ENCODE measurements at regions not wholly inside any gene's neighbourhood (a gene's known extent, or its start where the extent isn't known, plus 50 kb on each side); places are given as distances from the start of the nearest gene placed in this dataset.

GRCh38 chr1:5099558-5099957, 445.1 kb downstream of the AJAP1 start:
- TF ChIP-seq POLR2A (IDR thresholded peaks at IDR 0.05), result no peak
- TF ChIP-seq, protein P1, sequence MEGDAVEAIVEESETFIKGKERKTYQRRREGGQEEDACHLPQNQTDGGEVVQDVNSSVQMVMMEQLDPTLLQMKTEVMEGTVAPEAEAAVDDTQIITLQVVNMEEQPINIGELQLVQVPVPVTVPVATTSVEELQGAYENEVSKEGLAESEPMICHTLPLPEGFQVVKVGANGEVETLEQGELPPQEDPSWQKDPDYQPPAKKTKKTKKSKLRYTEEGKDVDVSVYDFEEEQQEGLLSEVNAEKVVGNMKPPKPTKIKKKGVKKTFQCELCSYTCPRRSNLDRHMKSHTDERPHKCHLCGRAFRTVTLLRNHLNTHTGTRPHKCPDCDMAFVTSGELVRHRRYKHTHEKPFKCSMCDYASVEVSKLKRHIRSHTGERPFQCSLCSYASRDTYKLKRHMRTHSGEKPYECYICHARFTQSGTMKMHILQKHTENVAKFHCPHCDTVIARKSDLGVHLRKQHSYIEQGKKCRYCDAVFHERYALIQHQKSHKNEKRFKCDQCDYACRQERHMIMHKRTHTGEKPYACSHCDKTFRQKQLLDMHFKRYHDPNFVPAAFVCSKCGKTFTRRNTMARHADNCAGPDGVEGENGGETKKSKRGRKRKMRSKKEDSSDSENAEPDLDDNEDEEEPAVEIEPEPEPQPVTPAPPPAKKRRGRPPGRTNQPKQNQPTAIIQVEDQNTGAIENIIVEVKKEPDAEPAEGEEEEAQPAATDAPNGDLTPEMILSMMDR (IDR thresholded peaks at IDR 0.05), result no peak
- intact Hi-C loops (cut with DNase I; ENCODE audit: low total_unique reads), result no loop called here
- 45 to 52% methylated on average over 2 of the region's 2 CpGs for WGBS, 2 donors
- Histone ChIP-seq H3K9me3 (no peaks in the 10 kb centered on the region), H3K4me1 (no peaks in the 10 kb centered on the region), H3K27ac (no peak overlapping the region), H3K36me3 (ENCODE audit: low read depth, missing control alignments) (no peaks in the 10 kb centered on the region), H3K27me3 (no peaks in the 10 kb centered on the region), H3K4me3 (no peak overlapping the region)
- no peak for DNase-seq

DNA sequence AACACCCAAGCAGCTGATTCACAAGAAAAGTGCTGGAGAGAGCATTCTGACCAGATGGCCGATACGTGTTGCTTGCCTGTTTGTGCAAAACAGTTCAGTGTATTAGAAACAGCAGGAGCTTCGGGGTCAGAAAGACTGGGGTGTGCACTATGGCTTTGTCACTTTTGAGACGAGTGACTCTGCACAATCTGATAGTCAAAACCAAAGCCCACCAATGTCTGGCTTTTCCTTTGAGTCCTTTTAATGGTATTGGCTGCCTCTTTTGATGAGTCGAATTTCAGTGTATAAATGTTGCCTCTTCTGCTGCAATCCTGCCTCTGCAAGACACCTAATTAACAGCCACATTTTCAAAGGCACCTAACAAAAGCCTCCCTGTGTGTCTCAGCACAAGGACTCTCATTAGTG, 444.6 kb downstream of the AJAP1 start:
- Histone ChIP-seq H3K36me3 (ENCODE audit: low read depth, missing control alignments) (no peaks in the 10 kb centered on the region), H3K4me3 (no peak overlapping the region), H3K27me3 (no peaks in the 10 kb centered on the region), H3K27ac (no peak overlapping the region), H3K4me1 (no peaks in the 10 kb centered on the region), H3K9me3 (no peaks in the 10 kb centered on the region)
- 43 to 48% methylated on average over 5 of the region's 5 CpGs for WGBS, 2 donors
- TF ChIP-seq, protein P1 (IDR thresholded peaks at IDR 0.05), result no peak
- TF ChIP-seq POLR2A (IDR thresholded peaks at IDR 0.05), result no peak
- intact Hi-C loops (cut with DNase I; ENCODE audit: low total_unique reads), result no loop called here
- DNase-seq, result no peak

DNA sequence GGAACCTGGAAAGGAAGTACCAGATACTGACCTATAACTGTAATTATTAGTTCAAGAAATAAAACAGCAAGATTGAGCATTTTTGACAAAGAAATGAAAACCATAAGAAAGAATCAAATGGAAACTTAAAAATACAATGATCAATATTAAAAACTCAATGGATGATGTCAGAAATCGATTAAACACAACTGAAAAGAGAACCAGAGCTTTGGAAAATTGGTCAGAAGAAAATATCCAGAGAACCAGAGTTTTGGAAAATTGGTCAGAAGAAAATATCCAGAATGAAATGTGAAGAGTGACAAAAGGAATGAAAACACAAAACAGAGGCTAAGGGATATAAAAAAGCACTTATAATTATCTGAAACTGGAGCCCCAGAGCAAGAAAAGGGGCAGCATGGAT, 438.6 kb downstream of the AJAP1 start:
- H3K9me3 ChIP-seq, result no peaks in the 10 kb centered on the region
- TF ChIP-seq POLR2A (IDR thresholded peaks at IDR 0.05), result no peak
- TF ChIP-seq, protein P1 (IDR thresholded peaks at IDR 0.05), result no peak
- no peak for DNase-seq
- H3K27ac ChIP-seq, result no peak overlapping the region
- no peaks in the 10 kb centered on the region for H3K4me1 ChIP-seq
- intact Hi-C loops (cut with DNase I; ENCODE audit: low total_unique reads), result no loop called here
- 76 to 78% methylated on average over 1 of the region's 1 CpG for WGBS, 2 donors
- no peak overlapping the region for H3K4me3 ChIP-seq
- no peaks in the 10 kb centered on the region for H3K36me3 ChIP-seq (ENCODE audit: low read depth, missing control alignments)
- H3K27me3 ChIP-seq, result no peaks in the 10 kb centered on the region

DNA sequence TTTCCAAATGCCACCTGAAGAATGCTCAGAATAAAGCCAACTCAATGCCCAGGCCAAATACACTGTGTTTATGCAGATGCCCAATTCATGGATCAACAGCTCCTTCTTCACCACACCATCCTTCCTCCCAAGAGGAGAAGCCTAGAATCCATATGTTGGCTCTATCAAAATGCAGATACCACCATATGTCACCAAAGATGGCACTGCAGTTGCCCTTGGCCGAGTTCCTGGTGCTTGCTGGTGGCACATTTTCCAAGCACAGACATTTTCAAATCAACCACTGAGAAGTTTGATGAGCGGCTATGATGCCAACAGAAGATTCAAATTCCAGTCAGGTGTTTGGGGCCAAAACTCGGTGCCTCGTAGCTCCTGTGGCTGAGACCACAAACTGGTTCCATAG, 430.3 kb downstream of the AJAP1 start:
- Histone ChIP-seq H3K4me1 (no peaks in the 10 kb centered on the region), H3K4me3 (no peak overlapping the region), H3K27me3 (no peaks in the 10 kb centered on the region), H3K9me3 (no peaks in the 10 kb centered on the region), H3K36me3 (ENCODE audit: low read depth, missing control alignments) (no peaks in the 10 kb centered on the region), H3K27ac (no peak overlapping the region)
- intact Hi-C loops (cut with DNase I; ENCODE audit: low total_unique reads), result no loop called here
- DNase-seq, result no peak
- no peak for TF ChIP-seq POLR2A (IDR thresholded peaks at IDR 0.05)
- TF ChIP-seq, protein P1 (IDR thresholded peaks at IDR 0.05), result no peak
- WGBS, 2 donors, result 87 to 88% methylated on average over 4 of the region's 4 CpGs

DNA sequence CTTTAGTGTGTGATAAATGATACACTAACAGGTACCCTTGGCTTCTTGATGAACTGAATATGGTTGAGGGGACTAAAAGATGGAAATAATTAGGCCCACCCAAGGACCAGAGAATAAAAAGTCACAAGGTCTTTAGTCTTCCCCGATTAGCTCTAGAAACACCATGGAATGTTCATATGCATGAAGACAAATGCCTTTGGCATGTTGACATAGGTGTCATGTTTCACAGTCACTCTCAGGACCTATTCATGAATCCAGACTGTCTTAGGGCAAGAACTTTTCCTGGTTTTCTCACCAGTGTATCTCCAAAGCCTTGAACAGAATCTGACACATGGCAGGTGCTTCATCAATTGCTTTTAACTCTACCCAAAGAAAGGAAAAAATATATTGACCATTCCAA, 412.8 kb downstream of the AJAP1 start:
- Histone ChIP-seq H3K9me3 (no peaks in the 10 kb centered on the region), H3K4me3 (no peak overlapping the region), H3K27ac (no peak overlapping the region), H3K4me1 (no peaks in the 10 kb centered on the region), H3K27me3 (no peaks in the 10 kb centered on the region), H3K36me3 (ENCODE audit: low read depth, missing control alignments) (no peaks in the 10 kb centered on the region)
- intact Hi-C loops (cut with DNase I; ENCODE audit: low total_unique reads), result no loop called here
- 6 to 19% methylated on average over 1 of the region's 1 CpG for WGBS, 2 donors
- TF ChIP-seq, protein P1 (IDR thresholded peaks at IDR 0.05), result no peak
- TF ChIP-seq POLR2A (IDR thresholded peaks at IDR 0.05), result no peak
- no peak for DNase-seq
